ENCODE measurements at regions not wholly inside any gene's neighbourhood (a gene's known extent, or its start where the extent isn't known, plus 50 kb on each side); places are given as distances from the start of the nearest gene placed in this dataset.

DNA sequence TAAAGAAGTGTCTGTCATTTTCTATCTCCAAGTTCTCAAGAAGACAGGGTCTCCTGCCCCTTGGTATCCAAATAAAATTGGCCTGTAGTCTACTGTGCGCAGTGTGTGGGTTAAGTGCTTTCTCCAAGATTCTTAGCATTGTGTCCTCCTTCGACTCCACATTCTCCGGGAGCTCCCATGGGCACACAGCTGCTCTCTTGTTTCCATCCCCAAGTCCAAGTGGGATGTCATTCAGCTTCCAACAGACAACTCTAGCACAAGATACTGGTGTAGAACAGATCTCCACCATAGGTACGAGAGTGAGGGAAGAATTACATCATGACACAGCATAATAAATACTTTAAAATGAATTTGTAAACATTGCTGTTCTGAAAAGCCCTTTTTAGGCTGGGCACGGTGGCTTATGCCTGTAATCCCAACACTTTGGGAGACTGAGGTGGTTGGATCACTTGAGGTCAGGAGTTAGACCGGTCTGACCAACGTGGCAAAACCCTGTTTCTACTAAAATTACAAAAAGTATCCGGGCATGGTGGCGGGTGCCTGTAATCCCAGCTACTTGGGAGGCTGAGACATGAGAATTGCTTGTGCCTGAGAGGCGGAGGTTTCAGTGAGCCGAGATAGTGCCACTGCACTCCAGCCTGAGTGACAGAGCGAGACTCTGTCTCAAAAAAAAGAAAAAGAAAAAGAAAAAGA, 196.2 kb downstream of the C9orf152 start:
- H3K36me3 ChIP-seq (ENCODE audit: control insufficient read depth, insufficient read depth, low read length), result no peaks in the 10 kb centered on the region
- ChIA-PET CTCF (interaction anchor here (0.6 to 1.0 kb wide), 2 partner anchors 14 to 67 kb away, joined by 3 to 4 read pairs; no protein-coding TSS in a partner anchor), POLR2A (ENCODE audit: unreplicated experiment) (no interaction called here)
- H4K8ac ChIP-seq (ENCODE audit: low read depth in 2 of 2, low read length in 2 of 2), result no peak overlapping the region
- no TSS peak for BruUV-seq (replicated peaks)
- H2AK9ac ChIP-seq (replicated peaks; ENCODE audit: low read depth, low read length, poor library complexity), result no peak overlapping the region
- H2AFZ ChIP-seq (replicated peaks; ENCODE audit: low read length, poor library complexity), result no peak overlapping the region
- WGBS, 2 experiments (ENCODE audit: extremely low coverage in 2 of 2, insufficient read length in 1 of 2), result 100% methylated on average over 1 of the region's 12 CpGs; no CpG with 5 or more reads in 1 of the 2 experiments
- no peaks in the 10 kb centered on the region for H3K27me3 ChIP-seq (ENCODE audit: control insufficient read depth, insufficient read depth, low read length)
- H4K20me1 ChIP-seq (ENCODE audit: insufficient read depth, low read length), result no peaks in the 10 kb centered on the region
- no peak for DNase-seq
- no peak overlapping the region for H3K23ac ChIP-seq (ENCODE audit: low read depth, low read length)
- ATAC-seq (ENCODE audit: low read depth), result no peak
- dilution Hi-C loops (cut with HindIII; ENCODE audit: low sequenced_read_pairs, unreplicated experiment) (no loop called here), in situ Hi-C loops (cut with MboI; ENCODE audit: low sequenced_read_pairs) (no loop called here), intact Hi-C loops (cut with micrococcal nuclease) (no loop called here)
- no peak overlapping the region for H3K9ac ChIP-seq (ENCODE audit: low read depth, low read length)
- H3K18ac ChIP-seq (ENCODE audit: low read depth, low read length), result no peak overlapping the region
- H2BK5ac ChIP-seq (ENCODE audit: low read depth, low read length, poor library complexity, severe bottlenecking), result no peak overlapping the region
- H3K14ac ChIP-seq (replicated peaks; ENCODE audit: low read depth, low read length), result no peak overlapping the region; the same call in 1 of the 2 replicates
- H4K91ac ChIP-seq (ENCODE audit: insufficient read depth, low read depth, low read length), result no peak overlapping the region
- no peak overlapping the region; the same call in 2 of the 3 replicates for H2BK15ac ChIP-seq (ENCODE audit: low read depth, low read length)
- H3K9me1 ChIP-seq (ENCODE audit: insufficient read depth, low read length), result no peaks in the 10 kb centered on the region
- no peak overlapping the region for H2BK20ac ChIP-seq (ENCODE audit: low read depth, low read length)
- peaks cover 7% of the 10 kb centered on the region; the same call in 1 of the 2 replicates for H3K4me1 ChIP-seq (ENCODE audit: control insufficient read depth, insufficient read depth, low read length)
- peaks cover 8 to 14% of the 10 kb centered on the region in 2 experiments for H3K79me1 ChIP-seq (ENCODE audit: low read depth in 1 of 2, low read length in 2 of 2)
- H3K9me3 ChIP-seq (ENCODE audit: control insufficient read depth, insufficient read depth, low read length), result no peaks in the 10 kb centered on the region
- no peak overlapping the region for H3K27ac ChIP-seq (ENCODE audit: insufficient read depth, low read length)
- no peak overlapping the region for H3K4ac ChIP-seq (ENCODE audit: low read depth, low read length)
- H3K56ac ChIP-seq (ENCODE audit: extremely low read depth, insufficient read depth, low read length), result no peak overlapping the region
- TF ChIP-seq CTCF (conservative IDR thresholded peaks at IDR 0.05; ENCODE audit: low read depth, low read length) (no peak), FOS (IDR thresholded peaks at IDR 0.05; ENCODE audit: low read depth, low read length) (no peak), RAD21 (IDR thresholded peaks at IDR 0.05; ENCODE audit: low read length) (no peak), MAZ (IDR thresholded peaks at IDR 0.05; ENCODE audit: borderline replicate concordance, low read depth, low read length) (no peak), RFX5 (IDR thresholded peaks at IDR 0.05; ENCODE audit: low read depth, low read length) (no peak), USF2 (IDR thresholded peaks at IDR 0.05; ENCODE audit: low read depth, low read length) (no peak), RCOR1 (IDR thresholded peaks at IDR 0.05; ENCODE audit: insufficient replicate concordance, low read length) (no peak), NFE2L2 (IDR thresholded peaks at IDR 0.05; ENCODE audit: low read depth, low read length) (no peak)
- H4K5ac ChIP-seq (ENCODE audit: low read depth, low read length), result no peak overlapping the region
- no peak overlapping the region for H2BK120ac ChIP-seq (ENCODE audit: low read depth, low read length)
- no peak overlapping the region for H3K4me2 ChIP-seq (ENCODE audit: low read depth, low read length)
- no peak overlapping the region for H3K4me3 ChIP-seq (ENCODE audit: insufficient read depth, low read depth, low read length)
- no peak overlapping the region for H2AK5ac ChIP-seq (ENCODE audit: low read depth, low read length)

Data from IMR-90 (cell line).